GM12891 (cell line): ENCODE measurements at regions not wholly inside any gene's neighbourhood (a gene's known extent, or its start where the extent isn't known, plus 50 kb on each side); places are given as distances from the start of the nearest gene placed in this dataset.

Experiments
- POLR2A ChIP-seq: IDR thresholded peaks from 2 replicates; pipeline ENCODE4 v1.6.1; 2011; ENCODE audit warnings: low read depth, low read length, control low read depth
- POLR2AphosphoS5 ChIP-seq: IDR thresholded peaks from 2 replicates; pipeline ENCODE4 v1.6.1; 2011; ENCODE audit warnings: low read depth, low read length, control low read depth
- POU2F2 ChIP-seq: IDR thresholded peaks from 2 replicates; pipeline ENCODE4 v1.6.1; 2011; ENCODE audit warnings: low read depth, mild to moderate bottlenecking, control low read depth, low read length, moderate library complexity
- SPI1 ChIP-seq: IDR thresholded peaks from 2 replicates; pipeline ENCODE4 v1.6.1; 2011; ENCODE audit warnings: low read depth, low read length, control low read depth
- TAF1 ChIP-seq: IDR thresholded peaks from 2 replicates; pipeline ENCODE4 v1.6.1; 2011; ENCODE audit warnings: low read depth, low read length, control low read depth

GRCh38 chr11:38672445-38672844 is 2074.4 kb upstream of the RAG2 start:
- TF ChIP-seq POLR2AphosphoS5 (no peak), TAF1 (no peak), POLR2A (no peak), SPI1 (no peak), POU2F2 (no peak)
